Stomach (tissue), 4 donors: ENCODE measurements at regions not wholly inside any gene's neighbourhood (a gene's known extent, or its start where the extent isn't known, plus 50 kb on each side); places are given as distances from the start of the nearest gene placed in this dataset.

ENCODE experiments used
- EP300 ChIP-seq: sonication (generic); formaldehyde crosslinking; IDR thresholded peaks from one replicate; pipeline ENCODE4 v1.6.1; 2017; ENCODE audit warnings: antibody characterized with exemption
- POLR2A ChIP-seq, 4 donors: fragments of 450-650 bp; IDR thresholded peaks; one replicate each; pipeline ENCODE4 v1.6.1; 2016; ENCODE audit warnings: antibody characterized with exemption in 4 of 4, control low read depth in 2 of 4, mild to moderate bottlenecking in 1 of 4, moderate library complexity in 1 of 4
- POLR2AphosphoS5 ChIP-seq, 3 donors: sonication (generic); formaldehyde crosslinking; IDR thresholded peaks; one replicate each; pipeline ENCODE4 v1.6.1; 2016; ENCODE audit warnings: antibody characterized with exemption in 3 of 3
- TF ChIP-seq, protein P1 (sequence below), 7 experiments: fragments of 450-650 bp in 4 of 7; fragments of 200-600 bp in 3 of 7; sonication (generic) in 3 of 7; IDR thresholded peaks; one replicate each; pipeline ENCODE4 v1.5.1; 2016 to 2019; ENCODE audit warnings: antibody characterized with exemption in 7 of 7, control low read depth in 2 of 7, mild to moderate bottlenecking in 1 of 7

DNA sequence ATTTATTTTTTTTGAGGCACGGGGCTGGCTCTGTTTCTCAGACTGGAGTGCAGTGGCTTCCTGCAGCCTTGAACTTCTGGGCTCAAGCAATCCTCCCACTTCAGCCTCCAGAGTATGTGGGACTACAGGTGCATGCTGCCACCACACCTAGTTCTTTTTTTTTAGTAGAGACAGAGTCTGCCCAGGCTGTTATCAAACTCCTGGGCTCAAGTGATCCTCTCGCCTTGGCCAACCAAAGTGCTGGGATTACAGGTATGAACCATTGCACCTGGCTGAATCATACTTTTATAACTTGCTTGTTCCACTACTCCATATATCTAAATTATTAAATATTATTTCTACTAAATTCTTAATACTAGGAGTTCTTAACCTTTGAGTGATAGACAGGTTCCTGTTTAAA lies 111.6 kb downstream of the BTG1 start:
- TF ChIP-seq, protein P1, sequence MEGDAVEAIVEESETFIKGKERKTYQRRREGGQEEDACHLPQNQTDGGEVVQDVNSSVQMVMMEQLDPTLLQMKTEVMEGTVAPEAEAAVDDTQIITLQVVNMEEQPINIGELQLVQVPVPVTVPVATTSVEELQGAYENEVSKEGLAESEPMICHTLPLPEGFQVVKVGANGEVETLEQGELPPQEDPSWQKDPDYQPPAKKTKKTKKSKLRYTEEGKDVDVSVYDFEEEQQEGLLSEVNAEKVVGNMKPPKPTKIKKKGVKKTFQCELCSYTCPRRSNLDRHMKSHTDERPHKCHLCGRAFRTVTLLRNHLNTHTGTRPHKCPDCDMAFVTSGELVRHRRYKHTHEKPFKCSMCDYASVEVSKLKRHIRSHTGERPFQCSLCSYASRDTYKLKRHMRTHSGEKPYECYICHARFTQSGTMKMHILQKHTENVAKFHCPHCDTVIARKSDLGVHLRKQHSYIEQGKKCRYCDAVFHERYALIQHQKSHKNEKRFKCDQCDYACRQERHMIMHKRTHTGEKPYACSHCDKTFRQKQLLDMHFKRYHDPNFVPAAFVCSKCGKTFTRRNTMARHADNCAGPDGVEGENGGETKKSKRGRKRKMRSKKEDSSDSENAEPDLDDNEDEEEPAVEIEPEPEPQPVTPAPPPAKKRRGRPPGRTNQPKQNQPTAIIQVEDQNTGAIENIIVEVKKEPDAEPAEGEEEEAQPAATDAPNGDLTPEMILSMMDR (IDR thresholded peaks at IDR 0.05), result no peak
- TF ChIP-seq EP300, result no peak
- TF ChIP-seq POLR2AphosphoS5 (IDR thresholded peaks at IDR 0.05), result no peak
- no peak for TF ChIP-seq POLR2A (IDR thresholded peaks at IDR 0.05)
